ENCODE measurements at regions not wholly inside any gene's neighbourhood (a gene's known extent, or its start where the extent isn't known, plus 50 kb on each side); places are given as distances from the start of the nearest gene placed in this dataset.

- H3K4ac ChIP-seq (ENCODE audit: low read depth, low read length), result no peak overlapping the region
These were observed 179.3 kb upstream of the GEMIN8 start for GRCh38 chrX:14209034-14209433.

More at GRCh38 chrX:14209034-14209433, 179.3 kb upstream of the GEMIN8 start:
- Histone ChIP-seq H2AK5ac (ENCODE audit: low read depth, low read length) (no peak overlapping the region), H3K23ac (ENCODE audit: low read depth, low read length) (no peak overlapping the region), H3K9me1 (ENCODE audit: insufficient read depth, low read length) (no peaks in the 10 kb centered on the region), H3K4me1 (ENCODE audit: control insufficient read depth, insufficient read depth, low read length) (no peaks in the 10 kb centered on the region), H3K9ac (ENCODE audit: low read depth, low read length) (no peak overlapping the region), H2BK5ac (ENCODE audit: low read depth, low read length, poor library complexity, severe bottlenecking) (no peak overlapping the region), H3K4me3 (ENCODE audit: insufficient read depth, low read depth, low read length) (no peak overlapping the region), H3K14ac (replicated peaks; ENCODE audit: low read depth, low read length) (no peak overlapping the region), H2BK15ac (ENCODE audit: low read depth, low read length) (no peak overlapping the region), H3K27me3 (ENCODE audit: control insufficient read depth, insufficient read depth, low read length) (no peaks in the 10 kb centered on the region), H3K18ac (ENCODE audit: low read depth, low read length) (no peak overlapping the region), H2BK120ac (ENCODE audit: low read depth, low read length) (no peak overlapping the region), H2BK20ac (ENCODE audit: low read depth, low read length) (no peak overlapping the region), H4K8ac (ENCODE audit: low read depth in 2 of 2, low read length in 2 of 2) (no peak overlapping the region), H3K36me3 (ENCODE audit: control insufficient read depth, insufficient read depth, low read length) (no peaks in the 10 kb centered on the region), H2AFZ (replicated peaks; ENCODE audit: low read length, poor library complexity) (no peak overlapping the region), H3K79me1 (ENCODE audit: low read depth in 1 of 2, low read length in 2 of 2) (no peaks in the 10 kb centered on the region), H3K9me3 (ENCODE audit: control insufficient read depth, insufficient read depth, low read length) (no peaks in the 10 kb centered on the region; the same call in 1 of the 2 replicates), H2AK9ac (replicated peaks; ENCODE audit: low read depth, low read length, poor library complexity) (no peak overlapping the region), H3K4me2 (ENCODE audit: low read depth, low read length) (no peak overlapping the region), H4K5ac (ENCODE audit: low read depth, low read length) (no peak overlapping the region), H3K56ac (ENCODE audit: extremely low read depth, insufficient read depth, low read length) (no peak overlapping the region), H3K27ac (ENCODE audit: insufficient read depth, low read length) (no peak overlapping the region), H4K20me1 (ENCODE audit: insufficient read depth, low read length) (no peaks in the 10 kb centered on the region), H4K91ac (ENCODE audit: insufficient read depth, low read depth, low read length) (no peak overlapping the region)
- dilution Hi-C loops (cut with HindIII; ENCODE audit: low sequenced_read_pairs, unreplicated experiment), result no loop called here
- ATAC-seq (ENCODE audit: low read depth) (no peak), DNase-seq (no peak)
- no TSS peak for BruUV-seq (replicated peaks)
- POLR2A ChIA-PET (ENCODE audit: unreplicated experiment), result no interaction called here
- no peak for TF ChIP-seq POLR2A (IDR thresholded peaks at IDR 0.05; ENCODE audit: low read depth, low read length)
- in situ Hi-C loops (cut with MboI; ENCODE audit: low sequenced_read_pairs), result no loop called here
- intact Hi-C loops (cut with micrococcal nuclease), result no loop called here
- CTCF ChIA-PET, result no interaction called here
- WGBS, 2 experiments (ENCODE audit: extremely low coverage in 2 of 2, insufficient read length in 1 of 2), result no CpG with 5 or more reads among the region's 3 CpGs
